ENCODE measurements at regions not wholly inside any gene's neighbourhood (a gene's known extent, or its start where the extent isn't known, plus 50 kb on each side); places are given as distances from the start of the nearest gene placed in this dataset.

DNA sequence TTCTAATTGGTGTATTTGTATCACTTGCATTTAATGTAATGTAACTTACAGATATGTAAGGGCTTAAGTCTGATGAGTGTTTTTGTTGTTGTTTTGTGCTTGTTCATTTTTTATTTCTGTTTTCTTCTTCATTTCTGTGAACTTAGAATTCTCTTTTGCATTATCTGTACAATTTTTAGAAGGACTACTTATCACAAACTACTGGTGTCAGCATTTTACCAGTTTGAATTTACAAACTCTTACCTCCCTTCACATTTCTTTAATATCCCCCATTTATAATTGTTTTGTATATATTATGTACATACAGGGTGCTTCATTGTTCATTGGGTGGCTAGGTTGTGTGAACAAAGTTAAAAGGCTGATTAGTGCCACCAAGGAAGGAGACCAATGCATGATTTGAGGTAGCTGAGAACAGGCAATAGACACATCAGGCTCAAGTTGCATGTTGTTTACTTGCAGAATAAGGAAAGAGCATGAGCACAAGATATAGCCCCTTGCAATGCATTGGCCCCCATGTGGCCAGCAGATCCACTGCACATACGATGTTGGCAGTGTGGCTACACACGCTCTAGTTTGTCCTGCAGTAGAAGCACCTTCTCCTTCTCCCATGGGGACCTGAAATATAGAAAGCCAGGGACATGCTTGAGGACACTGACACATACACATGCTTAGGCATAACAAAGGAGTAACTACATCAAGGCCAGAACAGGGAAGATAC lies 198.2 kb downstream of the CD8B2 start:
- H4K20me1 ChIP-seq (ENCODE audit: insufficient read depth, low read length, poor library complexity, severe bottlenecking): no peaks in the 10 kb centered on the region
- no peak overlapping the region for H2AFZ ChIP-seq (ENCODE audit: low read length)
- H3K9me2 ChIP-seq (replicated peaks; ENCODE audit: low read depth, low read length): no peaks in the 10 kb centered on the region
- H3K4me1 ChIP-seq (ENCODE audit: insufficient read depth, low read length, poor library complexity, severe bottlenecking): no peaks in the 10 kb centered on the region
- H3K9me3 ChIP-seq (ENCODE audit: insufficient read depth, low read depth, low read length): no peaks in the 10 kb centered on the region
- H3K4me3 ChIP-seq (ENCODE audit: low read length, poor library complexity, severe bottlenecking): no peak overlapping the region
- H3K79me2 ChIP-seq (ENCODE audit: insufficient read depth, low read length): no peaks in the 10 kb centered on the region
- H3K36me3 ChIP-seq (ENCODE audit: insufficient read depth, low read length): no peaks in the 10 kb centered on the region
- no peaks in the 10 kb centered on the region for H3F3A ChIP-seq (ENCODE audit: low read depth)
- TF ChIP-seq EZH2phosphoT487 (IDR thresholded peaks at IDR 0.05; ENCODE audit: borderline replicate concordance): no peak
- TF ChIP-seq, protein P1, sequence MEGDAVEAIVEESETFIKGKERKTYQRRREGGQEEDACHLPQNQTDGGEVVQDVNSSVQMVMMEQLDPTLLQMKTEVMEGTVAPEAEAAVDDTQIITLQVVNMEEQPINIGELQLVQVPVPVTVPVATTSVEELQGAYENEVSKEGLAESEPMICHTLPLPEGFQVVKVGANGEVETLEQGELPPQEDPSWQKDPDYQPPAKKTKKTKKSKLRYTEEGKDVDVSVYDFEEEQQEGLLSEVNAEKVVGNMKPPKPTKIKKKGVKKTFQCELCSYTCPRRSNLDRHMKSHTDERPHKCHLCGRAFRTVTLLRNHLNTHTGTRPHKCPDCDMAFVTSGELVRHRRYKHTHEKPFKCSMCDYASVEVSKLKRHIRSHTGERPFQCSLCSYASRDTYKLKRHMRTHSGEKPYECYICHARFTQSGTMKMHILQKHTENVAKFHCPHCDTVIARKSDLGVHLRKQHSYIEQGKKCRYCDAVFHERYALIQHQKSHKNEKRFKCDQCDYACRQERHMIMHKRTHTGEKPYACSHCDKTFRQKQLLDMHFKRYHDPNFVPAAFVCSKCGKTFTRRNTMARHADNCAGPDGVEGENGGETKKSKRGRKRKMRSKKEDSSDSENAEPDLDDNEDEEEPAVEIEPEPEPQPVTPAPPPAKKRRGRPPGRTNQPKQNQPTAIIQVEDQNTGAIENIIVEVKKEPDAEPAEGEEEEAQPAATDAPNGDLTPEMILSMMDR (conservative IDR thresholded peaks at IDR 0.05; ENCODE audit: low read length): no peak; the same call in 1 of the 2 replicates
- H3K27me3 ChIP-seq (ENCODE audit: insufficient read depth, low read length, poor library complexity, severe bottlenecking): no peaks in the 10 kb centered on the region
- H3K9ac ChIP-seq (ENCODE audit: low read depth, low read length, poor library complexity, severe bottlenecking): no peak overlapping the region
- H3K4me2 ChIP-seq (ENCODE audit: low read depth, low read length, poor library complexity, severe bottlenecking): no peak overlapping the region

DNA sequence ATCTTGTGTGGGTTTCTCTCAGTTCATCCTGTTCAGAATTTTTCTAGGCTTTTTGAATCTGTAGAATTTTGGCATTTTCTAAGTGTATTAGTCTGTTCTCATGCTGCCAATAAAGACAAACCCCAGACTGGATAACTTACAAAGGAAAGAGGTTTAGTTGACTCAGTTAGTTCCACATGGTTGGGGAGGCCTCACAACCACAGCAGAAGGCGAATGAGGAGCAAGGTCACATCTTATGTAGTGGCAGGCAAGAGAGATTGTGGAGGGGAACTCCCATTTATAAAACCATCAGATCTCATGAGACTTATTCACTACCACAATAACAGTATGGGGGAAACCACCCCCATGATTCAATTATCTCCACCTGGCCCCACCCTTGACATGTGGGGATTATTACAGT lies 199.2 kb downstream of the ST6GAL2 start:
- Histone ChIP-seq H3K4me3 (ENCODE audit: low read length, poor library complexity, severe bottlenecking) (no peak overlapping the region), H3K27me3 (ENCODE audit: insufficient read depth, low read length, poor library complexity, severe bottlenecking) (no peaks in the 10 kb centered on the region)

DNA sequence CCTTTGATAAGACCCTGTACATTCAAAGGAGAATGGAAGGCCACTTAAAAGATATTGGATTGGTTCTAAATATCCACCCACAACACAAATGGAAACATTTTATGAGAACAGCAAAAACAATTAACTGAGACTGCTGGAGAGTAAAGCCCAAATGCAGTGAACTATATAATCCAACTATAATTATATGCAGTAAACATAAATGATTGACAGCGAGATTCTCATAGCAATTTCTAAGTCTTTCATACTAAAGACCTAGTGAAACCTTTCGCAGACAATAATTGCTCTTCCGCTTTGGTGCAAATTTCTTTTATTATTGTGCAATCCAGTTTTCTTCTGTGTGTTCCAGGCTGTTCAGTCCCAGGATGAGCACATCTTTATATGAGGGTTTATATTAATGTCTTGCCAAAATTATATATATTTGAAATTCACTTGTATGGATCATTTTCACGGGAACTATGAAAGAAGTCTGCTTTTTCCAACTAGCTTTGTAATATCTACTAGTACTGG lies 190.9 kb downstream of the ST6GAL2 start:
- no peaks in the 10 kb centered on the region for H3K79me2 ChIP-seq (ENCODE audit: insufficient read depth, low read length)
- H3K4me3 ChIP-seq (ENCODE audit: low read length, poor library complexity, severe bottlenecking): no peak overlapping the region
- H3K36me3 ChIP-seq (ENCODE audit: insufficient read depth, low read length): no peaks in the 10 kb centered on the region
- no peak overlapping the region for H2AFZ ChIP-seq (ENCODE audit: low read length)
- H3K9me2 ChIP-seq (replicated peaks; ENCODE audit: low read depth, low read length): no peaks in the 10 kb centered on the region
- H3K9me3 ChIP-seq (ENCODE audit: insufficient read depth, low read depth, low read length): no peaks in the 10 kb centered on the region
- H3K4me1 ChIP-seq (ENCODE audit: insufficient read depth, low read length, poor library complexity, severe bottlenecking): no peaks in the 10 kb centered on the region
- no peak overlapping the region for H3K9ac ChIP-seq (ENCODE audit: low read depth, low read length, poor library complexity, severe bottlenecking)
- H3F3A ChIP-seq (ENCODE audit: low read depth): no peaks in the 10 kb centered on the region
- H3K4me2 ChIP-seq (ENCODE audit: low read depth, low read length, poor library complexity, severe bottlenecking): no peak overlapping the region
- no peaks in the 10 kb centered on the region for H3K27me3 ChIP-seq (ENCODE audit: insufficient read depth, low read length, poor library complexity, severe bottlenecking)
- TF ChIP-seq, protein P1 (conservative IDR thresholded peaks at IDR 0.05; ENCODE audit: low read length): no peak
- no peak for TF ChIP-seq EZH2phosphoT487 (IDR thresholded peaks at IDR 0.05; ENCODE audit: borderline replicate concordance)
- H4K20me1 ChIP-seq (ENCODE audit: insufficient read depth, low read length, poor library complexity, severe bottlenecking): no peaks in the 10 kb centered on the region

More for the DNA sequence above, 199.2 kb downstream of the ST6GAL2 start:
- TF ChIP-seq, protein P1 (conservative IDR thresholded peaks at IDR 0.05; ENCODE audit: low read length): no peak
- no peak for TF ChIP-seq EZH2phosphoT487 (IDR thresholded peaks at IDR 0.05; ENCODE audit: borderline replicate concordance)
- Histone ChIP-seq H3K9ac (ENCODE audit: low read depth, low read length, poor library complexity, severe bottlenecking) (no peak overlapping the region), H3K36me3 (ENCODE audit: insufficient read depth, low read length) (no peaks in the 10 kb centered on the region), H4K20me1 (ENCODE audit: insufficient read depth, low read length, poor library complexity, severe bottlenecking) (no peaks in the 10 kb centered on the region), H3K79me2 (ENCODE audit: insufficient read depth, low read length) (no peaks in the 10 kb centered on the region), H2AFZ (ENCODE audit: low read length) (no peak overlapping the region), H3F3A (ENCODE audit: low read depth) (no peaks in the 10 kb centered on the region), H3K4me1 (ENCODE audit: insufficient read depth, low read length, poor library complexity, severe bottlenecking) (no peaks in the 10 kb centered on the region), H3K9me2 (replicated peaks; ENCODE audit: low read depth, low read length) (no peaks in the 10 kb centered on the region), H3K9me3 (ENCODE audit: insufficient read depth, low read depth, low read length) (no peaks in the 10 kb centered on the region), H3K4me2 (ENCODE audit: low read depth, low read length, poor library complexity, severe bottlenecking) (no peak overlapping the region)

All from Loucy (cell line).